ENCODE measurements at regions not wholly inside any gene's neighbourhood (a gene's known extent, or its start where the extent isn't known, plus 50 kb on each side); places are given as distances from the start of the nearest gene placed in this dataset.

DNA sequence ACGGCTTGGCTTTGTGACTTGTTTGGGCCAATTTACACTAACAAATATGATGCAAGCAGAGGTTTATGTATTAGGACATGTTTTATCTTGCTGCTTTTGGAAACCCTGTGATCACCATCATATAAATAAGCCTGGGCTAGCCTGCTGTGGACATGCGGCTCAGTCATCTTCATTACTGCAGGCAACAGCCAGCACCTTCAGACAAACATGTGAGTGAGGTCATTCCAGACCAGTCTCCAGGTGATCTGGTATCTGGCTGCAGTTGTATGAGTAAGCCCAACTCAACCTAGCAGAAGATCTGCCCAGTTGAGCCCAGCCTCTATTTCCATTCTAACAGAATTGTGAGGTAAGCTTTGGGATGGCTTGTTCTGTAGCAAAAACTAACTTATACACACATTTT is 254.6 kb upstream of the ATP5MC3 start:
- Histone ChIP-seq H3K27me3 (replicated peaks; ENCODE audit: insufficient read depth, low read depth, low read length, poor library complexity) (no peaks in the 10 kb centered on the region), H3K9me3 (ENCODE audit: low read depth, low read length, poor library complexity, severe bottlenecking) (no peaks in the 10 kb centered on the region), H3K4me3 (ENCODE audit: low read depth, low read length, poor library complexity, severe bottlenecking) (no peak overlapping the region), H3K36me3 (ENCODE audit: insufficient read depth, low read length, poor library complexity, severe bottlenecking) (no peaks in the 10 kb centered on the region), H3K4me1 (ENCODE audit: insufficient read depth, low read length, poor library complexity, severe bottlenecking) (peaks cover 47% of the 10 kb centered on the region), H3K27ac (ENCODE audit: low read depth, low read length, poor library complexity, severe bottlenecking) (no peak overlapping the region)
- BruUV-seq (replicated peaks), result no TSS peak
- no peak for TF ChIP-seq EZH2 (IDR thresholded peaks at IDR 0.05; ENCODE audit: borderline replicate concordance, low read depth, low read length, poor library complexity, severe bottlenecking)
- TF ChIP-seq, protein P1, sequence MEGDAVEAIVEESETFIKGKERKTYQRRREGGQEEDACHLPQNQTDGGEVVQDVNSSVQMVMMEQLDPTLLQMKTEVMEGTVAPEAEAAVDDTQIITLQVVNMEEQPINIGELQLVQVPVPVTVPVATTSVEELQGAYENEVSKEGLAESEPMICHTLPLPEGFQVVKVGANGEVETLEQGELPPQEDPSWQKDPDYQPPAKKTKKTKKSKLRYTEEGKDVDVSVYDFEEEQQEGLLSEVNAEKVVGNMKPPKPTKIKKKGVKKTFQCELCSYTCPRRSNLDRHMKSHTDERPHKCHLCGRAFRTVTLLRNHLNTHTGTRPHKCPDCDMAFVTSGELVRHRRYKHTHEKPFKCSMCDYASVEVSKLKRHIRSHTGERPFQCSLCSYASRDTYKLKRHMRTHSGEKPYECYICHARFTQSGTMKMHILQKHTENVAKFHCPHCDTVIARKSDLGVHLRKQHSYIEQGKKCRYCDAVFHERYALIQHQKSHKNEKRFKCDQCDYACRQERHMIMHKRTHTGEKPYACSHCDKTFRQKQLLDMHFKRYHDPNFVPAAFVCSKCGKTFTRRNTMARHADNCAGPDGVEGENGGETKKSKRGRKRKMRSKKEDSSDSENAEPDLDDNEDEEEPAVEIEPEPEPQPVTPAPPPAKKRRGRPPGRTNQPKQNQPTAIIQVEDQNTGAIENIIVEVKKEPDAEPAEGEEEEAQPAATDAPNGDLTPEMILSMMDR (conservative IDR thresholded peaks at IDR 0.05; ENCODE audit: low read depth, low read length), result no peak
- POLR2A ChIA-PET (ENCODE audit: low non-redundant PET), result no interaction called here
- CTCF ChIA-PET, result no interaction called here
- intact Hi-C loops (cut with micrococcal nuclease; ENCODE audit: unreplicated experiment), result no loop called here
- no peak for DNase-seq (ENCODE audit: low spot score)

DNA sequence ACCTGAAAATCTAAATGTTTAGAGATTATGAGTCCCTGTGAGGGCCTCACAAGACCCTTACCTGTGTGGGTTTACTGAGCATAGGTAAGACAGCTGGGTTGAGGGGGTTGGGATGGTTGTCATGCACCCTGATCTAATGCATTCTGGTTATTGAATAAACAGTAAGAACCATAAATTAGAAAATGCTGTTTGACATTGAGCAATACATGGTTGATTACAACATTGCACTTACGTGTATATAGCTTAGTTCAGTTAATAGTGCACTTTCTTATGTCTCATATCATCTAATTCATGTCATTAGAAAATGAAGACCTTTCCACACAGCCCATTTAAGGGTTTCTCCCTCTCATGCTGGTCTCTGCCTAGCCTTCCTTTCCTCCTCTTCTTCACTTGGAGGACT is 253.5 kb upstream of the ATP5MC3 start:
- Histone ChIP-seq H3K36me3 (ENCODE audit: insufficient read depth, low read length, poor library complexity, severe bottlenecking) (no peaks in the 10 kb centered on the region), H3K9me3 (ENCODE audit: low read depth, low read length, poor library complexity, severe bottlenecking) (no peaks in the 10 kb centered on the region), H3K27me3 (replicated peaks; ENCODE audit: insufficient read depth, low read depth, low read length, poor library complexity) (no peaks in the 10 kb centered on the region), H3K4me3 (ENCODE audit: low read depth, low read length, poor library complexity, severe bottlenecking) (no peak overlapping the region), H3K4me1 (ENCODE audit: insufficient read depth, low read length, poor library complexity, severe bottlenecking) (peaks cover 47% of the 10 kb centered on the region), H3K27ac (ENCODE audit: low read depth, low read length, poor library complexity, severe bottlenecking) (no peak overlapping the region)
- intact Hi-C loops (cut with micrococcal nuclease; ENCODE audit: unreplicated experiment), result no loop called here
- TF ChIP-seq, protein P1 (conservative IDR thresholded peaks at IDR 0.05; ENCODE audit: low read depth, low read length), result no peak
- no peak for TF ChIP-seq EZH2 (IDR thresholded peaks at IDR 0.05; ENCODE audit: borderline replicate concordance, low read depth, low read length, poor library complexity, severe bottlenecking)
- BruUV-seq (replicated peaks), result no TSS peak
- ChIA-PET POLR2A (ENCODE audit: low non-redundant PET) (interaction anchor here (0.5 kb wide), 1 partner anchor 32 kb away, joined by 3 read pairs; no protein-coding TSS in a partner anchor), CTCF (no interaction called here)
- no peak for DNase-seq (ENCODE audit: low spot score)

DNA sequence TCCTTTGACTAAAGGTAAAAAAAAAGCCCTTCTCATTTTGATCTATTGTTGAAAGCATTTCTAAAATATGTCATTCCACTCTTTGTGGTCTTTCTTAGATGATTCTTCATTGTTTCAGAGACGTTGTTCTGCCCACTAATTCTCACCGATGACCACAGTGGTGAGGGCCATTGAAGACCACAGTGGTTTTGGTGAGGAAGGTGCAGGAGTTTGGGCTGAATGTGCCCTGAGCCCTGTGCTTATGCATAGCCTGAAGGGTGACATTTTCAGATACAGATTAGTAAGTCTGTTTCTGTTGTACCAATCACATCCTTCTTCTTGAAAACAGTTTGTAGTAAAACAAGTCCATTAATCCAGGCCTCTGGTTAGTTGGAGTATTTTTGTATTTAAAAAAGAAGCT is 251.3 kb upstream of the ATP5MC3 start:
- TF ChIP-seq, protein P1 (conservative IDR thresholded peaks at IDR 0.05; ENCODE audit: low read depth, low read length), result no peak
- TF ChIP-seq EZH2 (IDR thresholded peaks at IDR 0.05; ENCODE audit: borderline replicate concordance, low read depth, low read length, poor library complexity, severe bottlenecking), result no peak
- Histone ChIP-seq H3K9me3 (ENCODE audit: low read depth, low read length, poor library complexity, severe bottlenecking) (peaks cover 12% of the 10 kb centered on the region), H3K4me1 (ENCODE audit: insufficient read depth, low read length, poor library complexity, severe bottlenecking) (peaks cover 41% of the 10 kb centered on the region), H3K27me3 (replicated peaks; ENCODE audit: insufficient read depth, low read depth, low read length, poor library complexity) (no peaks in the 10 kb centered on the region), H3K27ac (ENCODE audit: low read depth, low read length, poor library complexity, severe bottlenecking) (no peak overlapping the region), H3K4me3 (ENCODE audit: low read depth, low read length, poor library complexity, severe bottlenecking) (no peak overlapping the region), H3K36me3 (ENCODE audit: insufficient read depth, low read length, poor library complexity, severe bottlenecking) (no peaks in the 10 kb centered on the region)
- ChIA-PET POLR2A (ENCODE audit: low non-redundant PET) (no interaction called here), CTCF (interaction anchor here (0.7 kb wide), 1 partner anchor 660 kb away, joined by 4 read pairs; the partner anchor contains the start of gene HOXD13)
- no TSS peak for BruUV-seq (replicated peaks)
- intact Hi-C loops (cut with micrococcal nuclease; ENCODE audit: unreplicated experiment), result no loop called here
- DNase-seq (ENCODE audit: low spot score), result no peak

All from A673 (cell line).